Superior temporal gyrus (tissue), 1 donor: ENCODE measurements at regions not wholly inside any gene's neighbourhood (a gene's known extent, or its start where the extent isn't known, plus 50 kb on each side); places are given as distances from the start of the nearest gene placed in this dataset.

Experiments used
- DNase-seq: peaks from one replicate; pipeline ENCODE4 v3.0.0-alpha.2; 2016; ENCODE audit errors: extremely low spot score

DNA sequence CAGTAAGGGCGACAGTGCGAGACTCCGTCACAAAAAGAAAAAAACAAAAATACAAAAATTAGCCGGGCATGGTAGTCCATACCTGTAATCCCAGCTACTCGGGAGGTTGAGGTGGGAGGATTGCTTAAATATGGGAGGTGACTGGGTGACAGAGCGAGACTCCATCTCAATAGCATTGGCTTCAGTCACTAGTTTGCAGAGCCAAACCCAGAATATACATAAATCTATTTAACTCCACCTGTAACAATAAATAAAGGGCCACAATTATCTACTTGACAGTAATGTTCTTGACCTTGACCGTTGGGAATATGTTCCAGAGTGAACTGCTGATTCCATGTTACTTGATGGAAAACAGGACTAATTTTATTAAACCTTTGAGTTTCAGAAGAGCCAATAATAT, 198.9 kb upstream of the MDGA2 start:
- no peak for DNase-seq

DNA sequence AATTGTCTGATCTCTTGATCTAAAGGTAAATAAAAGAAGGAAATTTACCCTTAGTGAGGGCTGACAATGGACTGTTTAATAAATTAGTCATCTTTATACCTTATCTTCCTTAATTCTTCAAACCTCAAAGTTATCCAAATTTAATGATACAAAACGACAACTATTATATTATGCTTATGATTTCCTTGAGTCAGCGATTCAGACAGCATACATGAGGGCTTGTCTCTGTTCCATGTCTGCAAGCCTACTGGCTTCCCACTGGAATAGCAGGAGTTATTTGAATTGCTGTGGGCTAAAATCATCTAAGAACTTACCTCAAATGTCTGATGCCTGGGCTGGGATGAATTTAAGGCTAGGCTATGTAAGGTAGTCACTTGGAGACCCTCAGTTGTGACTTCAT, 197.2 kb upstream of the MDGA2 start:
- no peak for DNase-seq

DNA sequence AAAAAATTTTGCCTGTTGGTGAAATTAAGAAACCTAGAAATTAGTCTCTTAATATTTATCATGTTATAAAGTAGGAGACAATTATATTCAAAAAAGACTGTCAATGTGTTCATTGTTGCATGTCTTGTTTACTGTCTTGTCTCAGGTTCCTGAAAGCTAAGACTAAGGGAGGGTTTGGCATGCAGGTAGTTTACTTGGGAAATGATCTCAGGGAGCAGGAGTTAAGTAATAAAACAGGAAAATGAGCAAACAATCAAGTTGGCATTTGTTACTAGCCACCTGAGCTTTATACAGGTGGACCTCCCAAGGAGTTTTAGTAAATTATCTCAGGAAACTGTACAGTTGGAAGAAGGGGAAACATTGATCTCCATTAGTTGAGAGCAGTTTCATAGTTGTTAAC, 188.0 kb upstream of the MDGA2 start:
- DNase-seq, result no peak

DNA sequence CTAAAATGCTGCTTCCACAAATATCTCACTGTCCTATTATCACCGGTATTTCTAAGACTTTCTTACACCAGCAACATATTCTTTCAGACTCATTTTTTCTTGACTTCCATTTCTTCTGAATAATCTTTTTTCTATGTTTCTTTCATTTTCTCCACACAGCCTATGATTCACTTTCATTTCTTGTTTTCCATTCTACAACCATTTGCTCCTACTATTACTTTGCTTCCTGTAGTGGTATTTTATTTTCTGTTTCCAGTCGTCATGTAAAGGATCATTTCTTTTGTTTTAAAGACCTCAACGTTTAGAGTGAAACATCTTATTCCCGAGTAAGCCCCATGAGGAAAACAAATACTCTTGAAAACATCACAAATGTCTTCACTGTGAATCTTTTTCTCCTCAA, 182.2 kb upstream of the MDGA2 start:
- peak; percentile 16 for DNase-seq

DNA sequence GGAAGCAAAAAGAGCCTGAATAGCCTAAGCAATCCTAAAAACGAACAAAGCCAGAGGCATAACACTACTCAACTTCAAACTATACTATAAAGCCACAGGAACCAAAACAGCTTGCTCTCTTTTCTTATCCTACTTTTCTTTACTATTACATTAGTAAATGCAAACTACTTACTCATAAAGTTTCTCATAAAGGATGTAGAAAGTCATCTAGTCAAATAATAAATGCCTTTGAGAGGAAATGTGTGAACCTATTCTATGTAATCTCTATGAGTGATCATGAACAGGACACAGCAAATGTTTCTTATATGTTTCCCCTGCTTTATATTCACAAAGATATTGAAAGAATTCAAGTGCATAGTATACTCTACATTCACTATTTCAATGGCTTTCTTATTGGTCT, 176.9 kb upstream of the MDGA2 start:
- no peak for DNase-seq

DNA sequence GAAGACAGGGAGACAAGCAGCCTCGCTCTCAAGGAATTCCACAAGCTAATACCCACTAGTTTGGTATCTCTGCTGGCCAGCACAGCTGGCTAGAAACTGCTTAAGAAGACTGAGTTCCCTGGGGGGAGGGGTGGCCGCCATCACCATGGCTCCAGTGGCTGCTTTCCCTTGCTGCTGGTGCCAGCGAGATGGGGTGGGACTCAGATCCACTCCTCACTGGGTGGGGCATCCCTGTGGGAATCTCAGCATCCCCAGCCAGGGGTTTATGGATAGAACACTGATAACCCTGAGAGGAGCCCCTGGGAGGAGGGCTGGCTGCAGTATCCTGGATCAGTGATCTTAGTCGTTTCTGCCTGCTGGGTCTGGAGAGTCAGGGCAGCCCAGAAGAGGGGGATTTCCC, 170.6 kb upstream of the MDGA2 start:
- no peak for DNase-seq

DNA sequence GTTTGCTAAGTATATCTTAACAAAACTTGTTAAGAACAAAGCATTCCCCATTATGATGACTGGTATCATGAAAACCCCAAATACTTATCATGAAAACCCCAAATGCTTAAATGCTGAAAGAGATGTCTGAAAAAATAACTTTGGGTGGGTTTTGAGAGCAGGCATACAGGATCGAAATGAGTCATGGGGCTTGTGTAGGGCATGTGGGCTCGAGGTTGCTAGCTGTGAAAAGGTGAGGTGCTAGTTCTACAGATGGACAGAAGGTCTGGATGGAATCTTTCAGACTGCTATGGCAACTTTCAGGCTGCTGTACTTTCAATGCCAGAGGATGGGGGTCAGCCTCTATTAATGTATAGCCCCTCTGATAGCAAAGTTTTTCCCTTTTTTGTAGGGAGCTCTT, 167.8 kb upstream of the MDGA2 start:
- no peak for DNase-seq

DNA sequence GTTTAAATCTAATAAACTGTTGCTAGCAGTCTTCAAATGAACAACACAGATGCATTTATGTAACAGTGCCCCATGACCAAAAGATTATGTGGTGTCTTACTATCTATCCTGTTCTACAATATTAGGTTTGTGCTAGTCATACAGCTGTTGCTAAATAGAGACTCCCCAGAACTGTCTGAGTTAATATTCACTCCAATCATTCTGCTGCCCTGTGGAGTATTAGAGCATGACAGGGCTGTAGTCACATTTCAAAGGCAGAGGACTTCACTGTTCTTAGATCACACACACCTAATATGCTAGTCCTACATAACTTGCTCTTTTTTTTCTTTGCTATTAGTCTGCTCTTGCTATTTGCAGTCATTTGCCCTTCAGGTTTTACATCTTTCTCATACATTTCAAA, 157.6 kb upstream of the MDGA2 start:
- no peak for DNase-seq

DNA sequence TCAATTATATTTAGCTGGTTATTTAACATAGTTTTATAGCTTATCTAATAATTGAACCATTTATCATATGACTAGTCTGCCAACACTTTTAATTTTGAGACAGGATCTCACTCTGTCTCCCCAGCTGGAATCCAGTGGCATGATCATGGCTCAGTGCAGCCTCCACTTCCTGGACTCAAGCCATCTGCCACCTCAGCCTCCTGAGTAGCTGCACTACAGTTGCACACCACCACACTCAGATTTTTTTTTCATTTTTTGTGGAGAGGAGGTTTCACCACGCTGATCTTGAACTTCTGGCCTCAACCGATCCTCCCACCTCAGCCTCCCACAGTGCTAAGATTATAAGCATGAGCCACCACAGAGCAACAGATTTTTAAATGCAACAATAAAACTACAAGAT, 151.4 kb upstream of the MDGA2 start:
- no peak for DNase-seq

DNA sequence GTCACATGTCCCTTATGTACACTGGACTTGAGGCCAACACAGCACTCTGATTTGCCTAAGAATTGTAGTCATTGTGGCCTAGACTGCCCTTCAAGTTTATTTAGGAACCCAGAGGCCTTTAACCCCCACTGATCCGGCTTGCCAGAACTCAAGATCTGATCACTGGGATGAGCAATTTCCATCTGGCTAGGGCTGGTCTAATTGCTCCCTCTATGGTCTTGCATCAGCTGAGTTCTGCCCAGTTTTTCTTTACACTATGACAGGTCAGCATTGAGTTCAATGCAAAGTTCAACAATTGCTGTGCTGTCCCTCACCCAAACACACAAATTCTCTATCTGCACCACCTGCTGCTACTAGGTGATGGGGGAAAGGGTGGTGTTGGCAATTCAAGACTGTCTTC, 146.9 kb upstream of the MDGA2 start:
- no peak for DNase-seq

DNA sequence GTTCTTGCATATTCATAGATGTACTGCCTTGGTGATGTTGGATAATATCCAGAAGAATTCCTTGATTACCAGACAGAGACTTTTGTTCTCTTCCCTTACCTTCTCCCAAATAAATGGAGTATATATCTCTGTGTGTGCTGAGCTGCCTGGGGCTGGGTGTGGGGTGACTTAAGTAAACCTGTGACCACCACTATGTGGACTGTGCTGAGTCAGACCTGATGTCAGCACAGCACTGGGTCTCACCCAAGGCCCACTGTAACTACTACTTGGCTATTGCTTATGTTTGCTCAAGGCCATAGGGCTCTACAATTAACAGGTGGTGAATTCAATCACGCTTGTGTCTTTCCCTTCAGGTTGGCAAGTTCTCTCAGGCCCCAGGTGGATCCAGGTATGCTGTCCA, 145.7 kb upstream of the MDGA2 start:
- DNase-seq, result no peak

DNA sequence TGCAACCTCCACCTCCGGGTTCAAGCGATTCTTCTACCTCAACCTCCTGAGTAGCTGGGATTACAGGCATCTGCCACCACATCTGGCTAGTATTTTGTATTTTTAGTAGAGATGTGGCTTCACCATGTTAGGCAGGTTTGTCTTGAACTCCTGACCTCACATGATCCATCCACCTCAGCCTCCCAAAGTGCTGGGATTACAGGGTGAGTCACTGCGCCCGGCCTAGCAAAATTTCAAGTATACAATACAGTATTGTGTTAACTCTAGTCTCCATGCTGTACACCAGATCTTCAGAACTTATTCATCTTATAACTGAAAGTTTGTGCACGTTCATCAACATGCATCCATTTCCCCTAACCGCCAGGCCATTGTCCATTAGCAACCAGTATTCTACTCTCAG, 115.1 kb upstream of the MDGA2 start:
- DNase-seq, result no peak

DNA sequence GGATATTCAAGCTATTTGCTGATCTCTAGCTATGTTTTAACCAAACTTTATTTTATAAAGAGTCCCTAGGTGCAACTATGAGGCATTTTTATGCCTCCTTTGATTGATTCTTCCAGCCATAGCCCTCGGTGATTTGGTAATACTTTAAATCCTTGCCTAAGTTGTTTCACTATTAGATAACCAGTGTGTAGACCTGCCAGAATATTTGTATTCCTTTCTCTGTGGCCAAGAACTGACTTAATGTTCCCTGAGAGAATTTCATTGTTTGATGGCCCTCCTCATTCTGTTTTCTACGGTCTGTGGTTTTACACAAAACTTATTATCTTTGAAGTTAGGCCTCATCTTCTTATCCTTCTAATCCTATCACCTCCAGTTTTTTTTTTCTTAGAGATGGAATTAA, 109.7 kb upstream of the MDGA2 start:
- DNase-seq, result no peak

DNA sequence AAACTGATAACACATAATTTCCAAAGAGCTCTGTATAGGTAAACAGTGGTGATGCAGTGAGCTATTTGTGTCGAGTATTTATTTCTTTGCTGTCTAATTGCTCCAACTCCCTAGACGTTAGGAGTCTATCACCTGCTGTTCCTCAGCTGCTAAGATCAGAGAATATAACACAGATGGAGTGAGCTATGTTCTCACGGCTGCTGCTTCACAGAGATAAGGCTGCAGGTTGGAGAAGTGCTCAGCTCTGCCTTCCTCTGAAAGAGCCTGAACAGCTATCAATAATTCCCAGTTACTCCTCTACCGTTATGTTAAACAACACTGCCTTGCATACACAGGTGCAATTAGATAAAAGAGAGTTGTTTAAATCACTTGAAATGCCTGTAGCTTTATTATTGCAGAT, 103.2 kb upstream of the MDGA2 start:
- no peak for DNase-seq

DNA sequence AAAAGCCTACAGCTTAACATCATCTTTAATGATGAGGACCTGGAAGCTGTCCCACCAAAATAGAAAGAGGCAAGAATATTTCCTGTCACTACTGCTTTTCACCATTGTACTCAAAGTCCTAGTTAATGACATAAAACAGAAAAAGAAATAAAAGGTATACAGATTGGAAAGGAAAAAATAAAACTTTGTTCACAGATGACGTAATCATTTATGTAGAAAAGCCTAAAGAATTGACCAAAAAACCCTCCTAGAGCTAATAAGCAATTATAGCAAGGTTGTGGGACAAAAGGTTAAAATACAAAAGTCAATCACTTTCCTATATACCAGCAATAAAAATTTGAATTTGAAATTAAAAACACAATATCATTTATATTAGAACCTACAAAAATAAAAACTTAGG, 97.2 kb upstream of the MDGA2 start:
- no peak for DNase-seq

DNA sequence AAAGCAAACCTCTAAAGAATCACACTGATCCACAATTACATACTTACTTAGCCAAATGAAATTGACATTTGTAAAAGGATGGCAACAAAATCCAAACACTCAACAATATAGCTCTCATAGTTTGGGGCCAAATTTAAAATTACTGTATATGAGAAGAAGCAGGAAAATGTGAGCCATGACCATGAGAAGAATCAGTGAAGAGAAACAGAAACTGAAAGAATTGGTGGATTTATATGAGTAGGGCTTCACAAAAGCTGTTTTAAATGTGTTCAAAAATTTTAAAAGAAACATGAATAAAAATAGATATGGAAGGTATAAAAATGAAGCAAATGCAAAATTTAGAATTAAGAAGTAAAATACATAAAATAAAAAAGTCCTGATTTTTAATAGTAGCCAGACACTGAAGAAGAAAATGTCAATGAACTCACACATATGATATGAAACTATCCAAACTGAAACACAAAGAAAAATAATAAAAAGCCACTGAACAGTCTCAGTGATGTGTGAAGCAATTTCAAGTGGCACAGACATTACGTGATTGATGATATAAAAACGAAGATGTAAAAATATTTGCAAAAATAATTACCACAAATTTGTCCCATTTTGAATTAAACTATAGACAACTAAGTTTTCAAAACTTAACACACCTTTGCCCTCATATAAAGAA, 87.9 kb upstream of the MDGA2 start:
- DNase-seq, result no peak

DNA sequence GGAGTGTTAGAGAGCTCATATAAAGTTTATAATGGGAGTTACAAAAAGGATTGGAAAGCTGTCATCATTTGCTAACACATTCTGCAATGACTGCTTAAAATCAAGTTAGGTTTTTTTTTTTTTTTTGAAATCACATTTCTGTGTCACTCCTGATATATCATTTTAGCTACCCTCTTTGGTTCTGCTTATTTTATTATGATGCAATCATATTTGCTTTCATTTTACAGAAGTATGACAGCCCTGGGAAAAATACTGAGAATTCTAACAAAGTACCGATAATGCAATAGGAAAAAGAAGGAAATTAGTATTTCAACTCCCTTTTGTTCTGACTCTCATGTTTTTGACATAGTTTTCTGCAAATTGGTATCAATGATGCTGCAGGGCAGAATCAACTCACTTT, 71.6 kb upstream of the MDGA2 start:
- DNase-seq, result no peak

DNA sequence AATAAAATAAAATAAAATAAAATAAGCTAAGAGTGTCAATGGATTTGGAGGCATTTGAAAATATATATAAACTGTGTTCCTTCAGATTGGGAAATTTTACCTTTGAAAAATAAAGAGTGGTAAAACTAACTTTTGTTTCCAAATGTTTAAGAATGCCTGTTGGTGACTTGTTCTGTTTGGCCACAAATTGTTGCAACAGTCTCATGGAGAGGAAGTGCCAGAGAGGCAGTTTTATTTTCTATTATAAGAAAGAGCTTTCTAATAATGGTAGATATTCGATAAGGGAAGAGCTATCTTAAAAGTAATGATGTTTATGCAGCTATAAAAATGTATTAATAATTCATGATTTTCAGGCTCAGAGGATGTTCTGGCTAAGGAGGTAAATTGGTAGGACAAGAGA, 68.8 kb upstream of the MDGA2 start:
- no peak for DNase-seq

DNA sequence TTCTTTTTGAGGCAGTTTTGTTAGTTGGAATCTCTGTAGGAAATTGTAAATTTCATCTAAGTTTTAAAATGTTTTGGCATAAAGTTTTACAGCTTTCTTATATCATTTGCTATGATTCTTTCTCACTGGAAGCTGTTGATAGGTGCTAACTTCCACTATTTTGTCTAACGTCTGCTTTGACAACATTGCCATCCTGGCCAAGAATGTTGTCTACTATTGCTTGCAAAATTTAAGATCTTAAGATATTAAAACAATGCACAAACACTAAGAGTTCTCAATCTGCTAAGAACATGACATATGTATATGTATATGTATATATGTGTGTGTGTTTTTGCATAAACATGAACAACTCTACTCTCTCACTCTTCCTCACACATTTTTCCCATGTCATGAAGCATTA, 64.1 kb upstream of the MDGA2 start:
- no peak for DNase-seq

DNA sequence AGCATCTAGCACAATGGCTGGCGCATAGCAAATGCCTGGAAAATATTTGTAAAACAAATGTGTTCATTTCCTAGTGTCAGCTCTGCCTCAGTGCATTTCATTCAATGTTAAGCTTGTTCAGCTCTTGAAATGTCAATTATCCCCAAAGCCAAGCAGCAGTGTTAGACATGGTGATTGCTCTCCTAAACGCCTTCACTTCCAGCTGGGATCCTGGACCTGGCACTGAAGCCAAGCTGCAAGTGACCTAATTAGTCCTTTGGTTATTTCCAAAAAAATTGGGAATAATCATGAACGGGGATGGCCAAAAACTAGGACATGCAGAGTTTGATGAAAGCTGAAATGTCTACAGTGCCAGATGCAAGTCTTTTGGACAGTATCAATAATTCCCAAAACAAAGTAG, 54.9 kb upstream of the MDGA2 start:
- no peak for DNase-seq
